ENCODE measurements at regions not wholly inside any gene's neighbourhood (a gene's known extent, or its start where the extent isn't known, plus 50 kb on each side); places are given as distances from the start of the nearest gene placed in this dataset.

- no peak for TF ChIP-seq ESRRG (CRISPR knock-in tag; IDR thresholded peaks at IDR 0.05)
- TF ChIP-seq ZC3H10 (CRISPR knock-in tag; IDR thresholded peaks at IDR 0.05), result no peak
- TF ChIP-seq CREB5 (CRISPR knock-in tag; IDR thresholded peaks at IDR 0.05; ENCODE audit: low read depth), result no peak
- TF ChIP-seq RARB (CRISPR knock-in tag; IDR thresholded peaks at IDR 0.05), result no peak
- no peak for TF ChIP-seq ISL1 (CRISPR knock-in tag; IDR thresholded peaks at IDR 0.05)
- TF ChIP-seq POU6F1 (CRISPR knock-in tag; IDR thresholded peaks at IDR 0.05; ENCODE audit: borderline replicate concordance, low read depth), result no peak
- TF ChIP-seq CSRNP3 (CRISPR knock-in tag; IDR thresholded peaks at IDR 0.05), result no peak
- no peak for TF ChIP-seq TOX (CRISPR knock-in tag; IDR thresholded peaks at IDR 0.05; ENCODE audit: borderline replicate concordance)
- TF ChIP-seq ARNTL (CRISPR knock-in tag; IDR thresholded peaks at IDR 0.05; ENCODE audit: borderline replicate concordance, low read depth), result no peak
- no peak for TF ChIP-seq OSR1 (CRISPR knock-in tag; IDR thresholded peaks at IDR 0.05)
- no peak for TF ChIP-seq PATZ1 (CRISPR knock-in tag; IDR thresholded peaks at IDR 0.05; ENCODE audit: borderline replicate concordance)
- no peak for TF ChIP-seq ZFP3 (CRISPR knock-in tag; IDR thresholded peaks at IDR 0.05)
- TF ChIP-seq TCF4 (CRISPR knock-in tag; IDR thresholded peaks at IDR 0.05; ENCODE audit: borderline replicate concordance), result no peak
- TF ChIP-seq BACH2 (CRISPR knock-in tag; IDR thresholded peaks at IDR 0.05; ENCODE audit: borderline replicate concordance), result no peak
- no peak for TF ChIP-seq CSDC2 (CRISPR knock-in tag; IDR thresholded peaks at IDR 0.05)
- no peak for TF ChIP-seq PPARA (CRISPR knock-in tag; IDR thresholded peaks at IDR 0.05; ENCODE audit: borderline replicate concordance)
- ATAC-seq, result no peak
Measured at GRCh38 chr4:97262769-97263168, 880.5 kb downstream of the STPG2 start.

- no peak for ATAC-seq
- no peak for TF ChIP-seq PPARA (CRISPR knock-in tag; IDR thresholded peaks at IDR 0.05; ENCODE audit: borderline replicate concordance)
- TF ChIP-seq ZNF565 (CRISPR knock-in tag; conservative IDR thresholded peaks at IDR 0.05; ENCODE audit: low read depth), result no peak
- no peak for TF ChIP-seq BACH2 (CRISPR knock-in tag; IDR thresholded peaks at IDR 0.05; ENCODE audit: borderline replicate concordance)
- TF ChIP-seq SNAI2 (CRISPR knock-in tag; IDR thresholded peaks at IDR 0.05), result no peak
- TF ChIP-seq CSDC2 (CRISPR knock-in tag; IDR thresholded peaks at IDR 0.05), result no peak
- TF ChIP-seq TCF4 (CRISPR knock-in tag; IDR thresholded peaks at IDR 0.05; ENCODE audit: borderline replicate concordance), result no peak
Measured at GRCh38 chr4:97270051-97270450, 873.2 kb downstream of the STPG2 start.

GRCh38 chr4:97279391-97279790 lies 863.9 kb downstream of the STPG2 start:
- TF ChIP-seq CREB5 (CRISPR knock-in tag; IDR thresholded peaks at IDR 0.05; ENCODE audit: low read depth) (no peak), ZC3H10 (CRISPR knock-in tag; IDR thresholded peaks at IDR 0.05) (no peak), OSR1 (CRISPR knock-in tag; IDR thresholded peaks at IDR 0.05) (no peak), ZNF70 (CRISPR knock-in tag; IDR thresholded peaks at IDR 0.05) (no peak), ZNF565 (CRISPR knock-in tag; conservative IDR thresholded peaks at IDR 0.05; ENCODE audit: low read depth) (no peak), ZFP3 (CRISPR knock-in tag; IDR thresholded peaks at IDR 0.05) (no peak), PATZ1 (CRISPR knock-in tag; IDR thresholded peaks at IDR 0.05; ENCODE audit: borderline replicate concordance) (no peak), GLIS3 (CRISPR knock-in tag; IDR thresholded peaks at IDR 0.05) (no peak), TOX (CRISPR knock-in tag; IDR thresholded peaks at IDR 0.05; ENCODE audit: borderline replicate concordance) (no peak), BACH2 (CRISPR knock-in tag; IDR thresholded peaks at IDR 0.05; ENCODE audit: borderline replicate concordance) (no peak), POU6F1 (CRISPR knock-in tag; IDR thresholded peaks at IDR 0.05; ENCODE audit: borderline replicate concordance, low read depth) (no peak), ISL1 (CRISPR knock-in tag; IDR thresholded peaks at IDR 0.05) (no peak), TCF4 (CRISPR knock-in tag; IDR thresholded peaks at IDR 0.05; ENCODE audit: borderline replicate concordance) (no peak)
- no peak for ATAC-seq
